K562 (cell line): ENCODE measurements at regions not wholly inside any gene's neighbourhood (a gene's known extent, or its start where the extent isn't known, plus 50 kb on each side); places are given as distances from the start of the nearest gene placed in this dataset.

Source experiments
- ARID2 ChIP-seq: fragments of 450-650 bp; IDR thresholded peaks from 2 replicates; pipeline ENCODE4 v1.6.1; 2017; ENCODE audit warnings: antibody characterized with exemption, mild to moderate bottlenecking
- CTCF ChIP-seq, 3 experiments: IDR thresholded peaks in 2 of 3; conservative IDR thresholded peaks in 1 of 3; 2 replicates each; pipeline ENCODE4 v1.5.1; 2011 to 2012; ENCODE audit warnings: low read length in 3 of 3, mild to moderate bottlenecking in 3 of 3, control low read depth in 2 of 3, improper control_type of control experiment in 1 of 3, inconsistent platforms in 1 of 3, low read depth in 1 of 3, mixed read lengths in 1 of 3, moderate library complexity in 1 of 3; ENCODE audit not compliant: insufficient read depth in 2 of 3
- EZH2 ChIP-seq: IDR thresholded peaks from 2 replicates; pipeline ENCODE4 v1.6.1; 2012; ENCODE audit warnings: low read depth, mild to moderate bottlenecking, inconsistent platforms, low read length, borderline replicate concordance
- GATA2 ChIP-seq: sonication (generic); formaldehyde crosslinking; IDR thresholded peaks from 2 replicates; pipeline ENCODE4 v1.4.0; 2020; ENCODE audit warnings: mild to moderate bottlenecking, missing genetic modification reagents
- IRF2 ChIP-seq: sonication (generic); formaldehyde crosslinking; IDR thresholded peaks from 2 replicates; pipeline ENCODE4 v1.8.1; 2022; ENCODE audit warnings: mild to moderate bottlenecking, missing genetic modification reagents
- NRF1 ChIP-seq, 2 experiments: fragments of 450-650 bp; IDR thresholded peaks in 1 of 2; conservative IDR thresholded peaks in 1 of 2; 2 replicates each; pipeline ENCODE4 v1.6.1; 2014; ENCODE audit warnings: mild to moderate bottlenecking in 2 of 2
- POLR2A ChIP-seq: fragments of 450-650 bp; conservative IDR thresholded peaks from 2 replicates; pipeline ENCODE4 v1.6.1; 2016
- POLR2AphosphoS2 ChIP-seq: IDR thresholded peaks from 2 replicates; pipeline ENCODE4 v1.6.1; 2012; ENCODE audit warnings: low read length, improper control_type of control experiment
- SMAD3 ChIP-seq: fragments of 450-650 bp; formaldehyde crosslinking; conservative IDR thresholded peaks from 2 replicates; pipeline ENCODE4 v1.4.0; 2020; ENCODE audit warnings: mild to moderate bottlenecking
- TAF1 ChIP-seq: IDR thresholded peaks from 2 replicates; pipeline ENCODE4 v1.6.1; 2011; ENCODE audit warnings: mild to moderate bottlenecking, low read length, moderate library complexity; ENCODE audit not compliant: insufficient read depth, control insufficient read depth, severe bottlenecking; ENCODE audit errors: extremely low read depth
- ZNF609 ChIP-seq: sonication (generic); formaldehyde crosslinking; IDR thresholded peaks from 2 replicates; pipeline ENCODE4 v1.8.1; 2023; ENCODE audit warnings: missing genetic modification reagents, mild to moderate bottlenecking, borderline replicate concordance

- TF ChIP-seq NRF1 (conservative IDR thresholded peaks at IDR 0.05 in 1 of 2, IDR thresholded peaks at IDR 0.05 in 1 of 2) = no peak
- TF ChIP-seq ARID2 = no peak
- TF ChIP-seq CTCF (IDR thresholded peaks at IDR 0.05 in 2 of 3, conservative IDR thresholded peaks at IDR 0.05 in 1 of 3; ENCODE audit: insufficient read depth in 2 of 3, low read depth in 1 of 3, low read length in 3 of 3) = no peak
- no peak for TF ChIP-seq EZH2
- no peak for TF ChIP-seq POLR2A
- no peak for TF ChIP-seq GATA2 (CRISPR knock-in tag)
- TF ChIP-seq POLR2AphosphoS2 = no peak
- no peak for TF ChIP-seq TAF1
- no peak for TF ChIP-seq IRF2
- no peak for TF ChIP-seq SMAD3 (CRISPR knock-in tag)
- TF ChIP-seq ZNF609 = no peak
Measured at GRCh38 chr5:173486355-173487225, 129.9 kb downstream of the BOD1 start.
